Mucosa of descending colon (tissue), 3 donors: ENCODE measurements at regions not wholly inside any gene's neighbourhood (a gene's known extent, or its start where the extent isn't known, plus 50 kb on each side); places are given as distances from the start of the nearest gene placed in this dataset.

Experiments
- ATAC-seq: fragments of 200-7000 bp; cut with Tn5 transposase; one replicate; pipeline ENCODE4 v1.9.1; 2020; ENCODE audit warnings: mild to moderate bottlenecking, moderate library complexity
- DNase-seq, 3 donors: peaks; one replicate each; pipeline ENCODE4 v3.0.0-alpha.2; 2020
- H3K36me3 ChIP-seq: fragments of 200-600 bp; one replicate; pipeline ENCODE4 v1.8.0; 2021; ENCODE audit warnings: low read depth, mild to moderate bottlenecking
- H3K4me1 ChIP-seq: fragments of 200-600 bp; one replicate; pipeline ENCODE4 v1.8.0; 2021; ENCODE audit warnings: low read depth, mild to moderate bottlenecking
- H3K4me3 ChIP-seq: fragments of 200-600 bp; one replicate; pipeline ENCODE4 v1.8.0; 2021; ENCODE audit warnings: mild to moderate bottlenecking
- H3K9me3 ChIP-seq: fragments of 200-600 bp; one replicate; pipeline ENCODE4 v1.8.0; 2021; ENCODE audit warnings: mild to moderate bottlenecking
- intact Hi-C, 2 donors: fragments of 100-400 bp; cut with DNase I in 1 of 2; cut with micrococcal nuclease in 1 of 2; formaldehyde crosslinking; loops; one replicate each; pipeline versions ENCODE4 v1.11.0 to v1.11.1; 2022; cut with DNase I, micrococcal nuclease
- TF ChIP-seq, protein P1 (sequence below): fragments of 200-600 bp; IDR thresholded peaks from one replicate; pipeline ENCODE4 v1.8.0; 2022; ENCODE audit warnings: antibody characterized with exemption, mild to moderate bottlenecking
- donor health status: DM: no; HTN: no; CAD: no; lungs with moderate emphysema.
- donor health status: DM: no; HTN: no; CAD: no.
- donor health status: DM: no; HTN: yes; CAD: no.

DNA sequence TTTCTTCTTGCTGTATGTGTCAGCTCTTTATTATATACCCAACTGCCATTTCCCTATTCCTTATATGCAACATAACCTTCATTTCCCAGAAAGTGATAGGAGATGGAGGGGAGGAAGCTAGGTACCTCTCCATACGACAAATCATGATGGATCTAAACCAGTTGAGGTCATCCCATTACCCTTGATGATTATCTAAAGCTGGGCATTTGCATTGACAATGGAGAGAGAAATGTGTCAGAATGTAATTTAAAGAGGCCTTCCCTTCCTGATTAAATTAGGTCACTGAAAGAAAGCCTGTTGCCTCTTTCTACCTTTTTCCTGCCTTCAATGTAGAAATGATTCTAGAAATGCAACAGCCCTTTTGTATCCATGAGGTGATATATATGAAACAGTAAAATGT is 81.9 kb downstream of the SUCNR1 start:
- intact Hi-C loops = no loop called here
- no peaks in the 10 kb centered on the region for H3K9me3 ChIP-seq
- no peak for ATAC-seq
- no peak for DNase-seq
- H3K4me1 ChIP-seq = no peaks in the 10 kb centered on the region
- no peaks in the 10 kb centered on the region for H3K36me3 ChIP-seq
- no peak overlapping the region for H3K4me3 ChIP-seq
- TF ChIP-seq, protein P1, sequence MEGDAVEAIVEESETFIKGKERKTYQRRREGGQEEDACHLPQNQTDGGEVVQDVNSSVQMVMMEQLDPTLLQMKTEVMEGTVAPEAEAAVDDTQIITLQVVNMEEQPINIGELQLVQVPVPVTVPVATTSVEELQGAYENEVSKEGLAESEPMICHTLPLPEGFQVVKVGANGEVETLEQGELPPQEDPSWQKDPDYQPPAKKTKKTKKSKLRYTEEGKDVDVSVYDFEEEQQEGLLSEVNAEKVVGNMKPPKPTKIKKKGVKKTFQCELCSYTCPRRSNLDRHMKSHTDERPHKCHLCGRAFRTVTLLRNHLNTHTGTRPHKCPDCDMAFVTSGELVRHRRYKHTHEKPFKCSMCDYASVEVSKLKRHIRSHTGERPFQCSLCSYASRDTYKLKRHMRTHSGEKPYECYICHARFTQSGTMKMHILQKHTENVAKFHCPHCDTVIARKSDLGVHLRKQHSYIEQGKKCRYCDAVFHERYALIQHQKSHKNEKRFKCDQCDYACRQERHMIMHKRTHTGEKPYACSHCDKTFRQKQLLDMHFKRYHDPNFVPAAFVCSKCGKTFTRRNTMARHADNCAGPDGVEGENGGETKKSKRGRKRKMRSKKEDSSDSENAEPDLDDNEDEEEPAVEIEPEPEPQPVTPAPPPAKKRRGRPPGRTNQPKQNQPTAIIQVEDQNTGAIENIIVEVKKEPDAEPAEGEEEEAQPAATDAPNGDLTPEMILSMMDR = no peak

- Histone ChIP-seq H3K9me3 (no peaks in the 10 kb centered on the region), H3K4me1 (no peaks in the 10 kb centered on the region), H3K36me3 (no peaks in the 10 kb centered on the region), H3K4me3 (no peak overlapping the region)
- DNase-seq (no peak), ATAC-seq (no peak)
- intact Hi-C loops = no loop called here
- TF ChIP-seq, protein P1 = no peak
These were observed 87.6 kb downstream of the SUCNR1 start for GRCh38 chr3:151960961-151961580.

GRCh38 chr3:151962352-151962751 is 88.9 kb downstream of the SUCNR1 start:
- ATAC-seq (no peak), DNase-seq (no peak)
- Histone ChIP-seq H3K4me1 (no peaks in the 10 kb centered on the region), H3K4me3 (no peak overlapping the region), H3K36me3 (no peaks in the 10 kb centered on the region), H3K9me3 (no peaks in the 10 kb centered on the region)
- TF ChIP-seq, protein P1 = no peak
- intact Hi-C loops = no loop called here

DNA sequence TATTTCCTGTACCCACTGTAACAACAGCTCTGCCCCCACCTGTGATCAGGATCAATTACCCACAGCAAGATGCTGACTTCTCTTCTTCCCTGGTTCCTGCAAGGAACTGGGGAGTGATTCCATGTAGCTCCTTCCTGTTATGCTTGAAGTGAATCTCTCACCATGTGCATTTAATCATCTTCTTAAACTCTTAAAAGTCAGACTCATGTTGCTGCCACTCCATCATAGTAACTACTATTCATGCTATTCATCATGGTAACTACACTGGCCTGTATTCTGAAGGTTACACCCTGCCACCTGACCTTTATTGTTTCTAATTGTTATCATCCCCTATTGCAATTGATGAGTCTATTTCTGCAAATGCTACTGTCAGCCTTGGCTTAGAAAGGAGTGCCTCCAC is 89.5 kb downstream of the SUCNR1 start:
- Histone ChIP-seq H3K4me1 (no peaks in the 10 kb centered on the region), H3K36me3 (no peaks in the 10 kb centered on the region), H3K9me3 (no peaks in the 10 kb centered on the region), H3K4me3 (no peak overlapping the region)
- TF ChIP-seq, protein P1 = no peak
- no peak for DNase-seq
- intact Hi-C loops = no loop called here
- ATAC-seq = no peak

DNA sequence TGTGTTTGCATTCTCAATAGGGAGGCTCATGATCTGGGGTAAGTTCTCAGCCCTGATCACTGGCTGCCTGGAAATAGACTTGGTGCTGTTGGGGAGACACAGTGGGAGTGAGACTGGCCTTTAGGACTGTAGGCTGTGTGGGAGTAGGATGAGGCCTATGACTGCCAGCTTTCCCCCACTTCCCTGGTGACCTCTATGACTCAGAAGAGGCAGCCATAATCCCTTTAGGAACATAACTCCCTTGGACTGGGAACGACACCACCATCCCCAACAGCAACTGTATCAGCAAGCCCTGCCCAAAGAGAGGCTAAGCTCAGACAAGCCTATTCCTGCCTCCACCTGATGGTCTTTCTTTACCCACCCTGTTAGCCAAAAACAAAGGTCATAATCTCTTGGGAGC is 91.3 kb downstream of the SUCNR1 start:
- Histone ChIP-seq H3K9me3 (no peaks in the 10 kb centered on the region), H3K36me3 (no peaks in the 10 kb centered on the region), H3K4me3 (no peak overlapping the region), H3K4me1 (no peaks in the 10 kb centered on the region)
- TF ChIP-seq, protein P1 = no peak
- no peak for ATAC-seq
- DNase-seq = no peak
- intact Hi-C loops = no loop called here
